ENCODE measurements at regions not wholly inside any gene's neighbourhood (a gene's known extent, or its start where the extent isn't known, plus 50 kb on each side); places are given as distances from the start of the nearest gene placed in this dataset.
"Not testable (repeated sequence)": the region's sequence is repeated elsewhere in the genome, so short reads cannot be mapped to it uniquely, and the experiment has no call there.

GRCh38 chr11:16587670-16588069, 150.8 kb upstream of the C11orf58 start:
- no peaks in the 10 kb centered on the region for H3K4me1 ChIP-seq (ENCODE audit: control insufficient read depth, low read depth, low read length)
- H3K79me1 ChIP-seq (ENCODE audit: low read length) = no peaks in the 10 kb centered on the region
- no peak overlapping the region for H3K4me3 ChIP-seq (ENCODE audit: low read length)
- no peaks in the 10 kb centered on the region for H3K36me3 ChIP-seq (ENCODE audit: control insufficient read depth, insufficient read depth, low read length)
- no peak overlapping the region for H2BK120ac ChIP-seq (ENCODE audit: low read depth, low read length)
- DNase-seq = no peak
- no peaks in the 10 kb centered on the region for H3K27me3 ChIP-seq (ENCODE audit: insufficient read depth, low read length, poor library complexity)
- H3K4me2 ChIP-seq (ENCODE audit: low read length) = no peak overlapping the region
- H3K9ac ChIP-seq (ENCODE audit: low read length) = no peak overlapping the region
- no peak overlapping the region for H3K27ac ChIP-seq (ENCODE audit: low read depth, low read length)
- no peak overlapping the region for H2BK15ac ChIP-seq (replicated peaks; ENCODE audit: low read depth)
- no peak overlapping the region for H3K56ac ChIP-seq (ENCODE audit: low read length)
- H4K5ac ChIP-seq (ENCODE audit: low read length) = no peak overlapping the region
- no peaks in the 10 kb centered on the region for H3K79me2 ChIP-seq (ENCODE audit: control insufficient read depth, insufficient read depth, low read length)
- no peak overlapping the region for H4K8ac ChIP-seq (ENCODE audit: low read depth, low read length)
- no peak overlapping the region for H3K4ac ChIP-seq (ENCODE audit: low read depth, low read length)
- H3K23ac ChIP-seq (ENCODE audit: low read length) = no peak overlapping the region
- no peak overlapping the region for H2BK5ac ChIP-seq (ENCODE audit: low read length)
- no CpG with 5 or more reads among the region's 1 CpG for WGBS (ENCODE audit: extremely low coverage, insufficient coverage, low lambda C conversion rate)
- no peak overlapping the region for H3K18ac ChIP-seq (ENCODE audit: low read length)
- H2AK5ac ChIP-seq (ENCODE audit: low read length) = no peak overlapping the region

- no peak for DNase-seq
- Histone ChIP-seq H4K8ac (ENCODE audit: low read depth, low read length) (no peak overlapping the region), H2BK5ac (ENCODE audit: low read length) (no peak overlapping the region)
Observed at GRCh38 chr11:16584569-16584968, 153.9 kb upstream of the C11orf58 start.

GRCh38 chr11:16581078-16581477, 157.4 kb upstream of the C11orf58 start:
- not testable (repeated sequence) for H2BK120ac ChIP-seq (ENCODE audit: low read depth, low read length); DNase-seq; H2AK5ac ChIP-seq (ENCODE audit: low read length); H3K4me3 ChIP-seq (ENCODE audit: low read length); H3K18ac ChIP-seq (ENCODE audit: low read length); H3K4me2 ChIP-seq (ENCODE audit: low read length); H3K23ac ChIP-seq (ENCODE audit: low read length); H3K27me3 ChIP-seq (ENCODE audit: insufficient read depth, low read length, poor library complexity); H3K27ac ChIP-seq (ENCODE audit: low read depth, low read length); H3K9ac ChIP-seq (ENCODE audit: low read length); H2BK5ac ChIP-seq (ENCODE audit: low read length); H2BK15ac ChIP-seq (replicated peaks; ENCODE audit: low read depth); H3K79me2 ChIP-seq (ENCODE audit: control insufficient read depth, insufficient read depth, low read length); H3K36me3 ChIP-seq (ENCODE audit: control insufficient read depth, insufficient read depth, low read length); H4K8ac ChIP-seq (ENCODE audit: low read depth, low read length); H3K79me1 ChIP-seq (ENCODE audit: low read length); H4K5ac ChIP-seq (ENCODE audit: low read length); H3K56ac ChIP-seq (ENCODE audit: low read length); H3K4me1 ChIP-seq (ENCODE audit: control insufficient read depth, low read depth, low read length); H3K4ac ChIP-seq (ENCODE audit: low read depth, low read length)
- no CpG with 5 or more reads among the region's 1 CpG for WGBS (ENCODE audit: extremely low coverage, insufficient coverage, low lambda C conversion rate)

More at GRCh38 chr11:16584569-16584968, 153.9 kb upstream of the C11orf58 start:
- H3K9ac ChIP-seq (ENCODE audit: low read length) = no peak overlapping the region
- no peak overlapping the region for H3K4me3 ChIP-seq (ENCODE audit: low read length)
- no peak overlapping the region for H3K4me2 ChIP-seq (ENCODE audit: low read length)
- no peak overlapping the region for H2BK120ac ChIP-seq (ENCODE audit: low read depth, low read length)
- H3K27me3 ChIP-seq (ENCODE audit: insufficient read depth, low read length, poor library complexity) = no peaks in the 10 kb centered on the region
- no peak overlapping the region for H3K56ac ChIP-seq (ENCODE audit: low read length)
- H3K27ac ChIP-seq (ENCODE audit: low read depth, low read length) = no peak overlapping the region
- H3K18ac ChIP-seq (ENCODE audit: low read length) = no peak overlapping the region
- no peak overlapping the region for H4K5ac ChIP-seq (ENCODE audit: low read length)
- WGBS (ENCODE audit: extremely low coverage, insufficient coverage, low lambda C conversion rate) = no CpG with 5 or more reads among the region's 2 CpGs
- no peaks in the 10 kb centered on the region for H3K79me2 ChIP-seq (ENCODE audit: control insufficient read depth, insufficient read depth, low read length)
- no peak overlapping the region for H2AK5ac ChIP-seq (ENCODE audit: low read length)
- H3K23ac ChIP-seq (ENCODE audit: low read length) = no peak overlapping the region
- H3K4ac ChIP-seq (ENCODE audit: low read depth, low read length) = no peak overlapping the region
- no peaks in the 10 kb centered on the region for H3K36me3 ChIP-seq (ENCODE audit: control insufficient read depth, insufficient read depth, low read length)
- no peaks in the 10 kb centered on the region for H3K79me1 ChIP-seq (ENCODE audit: low read length)
- no peak overlapping the region for H2BK15ac ChIP-seq (replicated peaks; ENCODE audit: low read depth)
- no peaks in the 10 kb centered on the region for H3K4me1 ChIP-seq (ENCODE audit: control insufficient read depth, low read depth, low read length)

GRCh38 chr11:16577490-16577889, 161.0 kb upstream of the C11orf58 start:
- Histone ChIP-seq H3K4me1 (ENCODE audit: control insufficient read depth, low read depth, low read length) (no peaks in the 10 kb centered on the region), H2BK5ac (ENCODE audit: low read length) (no peak overlapping the region), H3K9ac (ENCODE audit: low read length) (no peak overlapping the region), H3K27ac (ENCODE audit: low read depth, low read length) (no peak overlapping the region), H3K4me3 (ENCODE audit: low read length) (no peak overlapping the region), H3K36me3 (ENCODE audit: control insufficient read depth, insufficient read depth, low read length) (no peaks in the 10 kb centered on the region), H3K4ac (ENCODE audit: low read depth, low read length) (no peak overlapping the region), H2AK5ac (ENCODE audit: low read length) (no peak overlapping the region), H3K79me1 (ENCODE audit: low read length) (no peaks in the 10 kb centered on the region), H3K79me2 (ENCODE audit: control insufficient read depth, insufficient read depth, low read length) (no peaks in the 10 kb centered on the region), H3K18ac (ENCODE audit: low read length) (no peak overlapping the region), H4K8ac (ENCODE audit: low read depth, low read length) (no peak overlapping the region), H4K5ac (ENCODE audit: low read length) (no peak overlapping the region), H3K56ac (ENCODE audit: low read length) (no peak overlapping the region), H2BK120ac (ENCODE audit: low read depth, low read length) (no peak overlapping the region), H2BK15ac (replicated peaks; ENCODE audit: low read depth) (no peak overlapping the region), H3K27me3 (ENCODE audit: insufficient read depth, low read length, poor library complexity) (no peaks in the 10 kb centered on the region), H3K4me2 (ENCODE audit: low read length) (no peak overlapping the region), H3K23ac (ENCODE audit: low read length) (no peak overlapping the region)
- WGBS (ENCODE audit: extremely low coverage, insufficient coverage, low lambda C conversion rate) = no CpG with 5 or more reads among the region's 1 CpG
- DNase-seq = no peak

- not testable (repeated sequence) for H3K56ac ChIP-seq (ENCODE audit: low read length); H4K8ac ChIP-seq (ENCODE audit: low read depth, low read length); H2BK15ac ChIP-seq (replicated peaks; ENCODE audit: low read depth); H3K79me2 ChIP-seq (ENCODE audit: control insufficient read depth, insufficient read depth, low read length); H3K27ac ChIP-seq (ENCODE audit: low read depth, low read length); DNase-seq; H3K36me3 ChIP-seq (ENCODE audit: control insufficient read depth, insufficient read depth, low read length); H3K23ac ChIP-seq (ENCODE audit: low read length); H3K4me1 ChIP-seq (ENCODE audit: control insufficient read depth, low read depth, low read length); H4K5ac ChIP-seq (ENCODE audit: low read length); H2BK120ac ChIP-seq (ENCODE audit: low read depth, low read length); H3K9ac ChIP-seq (ENCODE audit: low read length); H3K79me1 ChIP-seq (ENCODE audit: low read length); H2BK5ac ChIP-seq (ENCODE audit: low read length); H3K4me3 ChIP-seq (ENCODE audit: low read length); H3K4me2 ChIP-seq (ENCODE audit: low read length); H3K27me3 ChIP-seq (ENCODE audit: insufficient read depth, low read length, poor library complexity); H3K4ac ChIP-seq (ENCODE audit: low read depth, low read length); H3K18ac ChIP-seq (ENCODE audit: low read length); H2AK5ac ChIP-seq (ENCODE audit: low read length)
- no CpG with 5 or more reads among the region's 2 CpGs for WGBS (ENCODE audit: extremely low coverage, insufficient coverage, low lambda C conversion rate)
Observed at GRCh38 chr11:16574889-16575288, 163.6 kb upstream of the C11orf58 start.

GRCh38 chr11:16572945-16573344, 165.5 kb upstream of the C11orf58 start:
- H3K27ac ChIP-seq (ENCODE audit: low read depth, low read length) = no peak overlapping the region
- H2BK5ac ChIP-seq (ENCODE audit: low read length) = no peak overlapping the region
- no peaks in the 10 kb centered on the region for H3K36me3 ChIP-seq (ENCODE audit: control insufficient read depth, insufficient read depth, low read length)
- no peaks in the 10 kb centered on the region for H3K4me1 ChIP-seq (ENCODE audit: control insufficient read depth, low read depth, low read length)
- no peaks in the 10 kb centered on the region for H3K79me2 ChIP-seq (ENCODE audit: control insufficient read depth, insufficient read depth, low read length)
- no peak overlapping the region for H3K18ac ChIP-seq (ENCODE audit: low read length)
- H3K9ac ChIP-seq (ENCODE audit: low read length) = no peak overlapping the region
- no peak overlapping the region for H2AK5ac ChIP-seq (ENCODE audit: low read length)
- no peak overlapping the region for H4K8ac ChIP-seq (ENCODE audit: low read depth, low read length)
- H4K5ac ChIP-seq (ENCODE audit: low read length) = no peak overlapping the region
- H3K4me2 ChIP-seq (ENCODE audit: low read length) = no peak overlapping the region
- H3K56ac ChIP-seq (ENCODE audit: low read length) = no peak overlapping the region
- no peak for DNase-seq
- no peak overlapping the region for H2BK15ac ChIP-seq (replicated peaks; ENCODE audit: low read depth)
- H3K79me1 ChIP-seq (ENCODE audit: low read length) = no peaks in the 10 kb centered on the region
- H2BK120ac ChIP-seq (ENCODE audit: low read depth, low read length) = no peak overlapping the region
- no peak overlapping the region for H3K4me3 ChIP-seq (ENCODE audit: low read length)
- no peak overlapping the region for H3K23ac ChIP-seq (ENCODE audit: low read length)
- no peak overlapping the region for H3K4ac ChIP-seq (ENCODE audit: low read depth, low read length)
- H3K27me3 ChIP-seq (ENCODE audit: insufficient read depth, low read length, poor library complexity) = no peaks in the 10 kb centered on the region
